GM13977 (cell line): ENCODE measurements at regions not wholly inside any gene's neighbourhood (a gene's known extent, or its start where the extent isn't known, plus 50 kb on each side); places are given as distances from the start of the nearest gene placed in this dataset.

Experiments
- DNase-seq: peaks from one replicate; pipeline ENCODE4 v3.0.0; 2012; ENCODE audit warnings: low spot score
- CTCF ChIP-seq: IDR thresholded peaks from 2 replicates; pipeline ENCODE4 v1.5.1; 2012; ENCODE audit warnings: mild to moderate bottlenecking, control low read depth; ENCODE audit not compliant: insufficient read depth; ENCODE audit errors: extremely low read depth, missing control alignments
- in situ Hi-C: fragments of 300-500 bp; cut with MboI; formaldehyde crosslinking; loops from one replicate; pipeline ENCODE4 v1.12.0; 2022; ENCODE audit warnings: low sequenced_read_pairs, low pct_unique_long_range_greater_than_20kb, mixed read lengths, inconsistent platforms; ENCODE audit not compliant: unreplicated experiment

DNA sequence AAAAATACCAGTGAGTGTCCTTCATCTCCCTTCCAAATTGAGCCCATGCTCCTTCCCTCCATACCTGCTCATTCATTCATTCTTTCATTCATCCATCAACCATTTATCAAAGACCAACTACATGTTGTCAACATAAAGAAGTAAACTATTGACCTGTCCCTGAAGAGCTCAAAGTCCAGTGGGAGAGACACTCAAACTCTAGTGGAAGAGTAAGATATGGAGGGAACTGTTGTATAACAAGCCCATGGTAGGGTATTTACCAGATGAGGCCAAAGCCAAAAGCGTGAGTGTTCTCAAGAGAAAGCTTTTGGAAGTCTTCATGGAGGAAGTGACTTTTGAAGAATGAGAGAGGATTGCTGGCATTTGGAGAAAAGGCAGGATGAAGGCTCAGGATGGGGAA, 163.4 kb upstream of the SPACA1 start:
- in situ Hi-C loops: no loop called here
- no peak for TF ChIP-seq CTCF
- no peak for DNase-seq

- in situ Hi-C loops: no loop called here
- no peak for DNase-seq
- no peak for TF ChIP-seq CTCF
Observed at GRCh38 chr6:87881342-87881895, 166.2 kb upstream of the SPACA1 start.

DNA sequence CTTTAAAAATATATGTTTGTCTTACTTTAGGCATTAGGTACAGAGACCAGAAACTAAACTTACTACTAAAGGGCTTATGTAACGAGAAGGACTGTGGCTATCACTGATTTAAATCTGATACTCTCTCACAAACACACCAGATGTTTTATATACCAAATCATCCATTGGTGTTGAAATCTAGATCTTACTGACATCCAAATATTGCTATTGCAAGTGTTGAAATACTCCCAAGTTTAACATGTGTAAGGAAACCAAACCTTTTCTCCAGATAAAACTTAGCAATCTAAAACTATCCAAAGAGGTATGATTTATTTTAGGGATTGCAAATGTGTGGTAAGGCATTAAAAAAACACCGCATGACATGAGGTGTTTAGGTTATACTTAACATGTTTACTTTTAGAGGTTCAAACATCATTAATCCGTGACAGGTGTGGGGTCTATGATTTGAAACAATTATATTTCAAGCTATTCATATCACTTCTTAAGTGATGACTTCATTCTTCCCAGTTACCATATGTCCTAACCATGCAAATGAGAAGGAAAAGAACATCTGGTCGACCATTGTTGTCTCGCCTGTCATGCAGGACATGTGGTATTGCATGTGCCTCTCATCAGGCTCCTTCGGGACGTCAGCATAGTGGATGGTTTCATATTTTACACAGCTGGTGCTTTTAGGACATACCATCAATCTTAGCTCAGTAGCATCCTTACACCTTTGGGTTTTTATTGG, 168.3 kb upstream of the SPACA1 start:
- no peak for TF ChIP-seq CTCF
- in situ Hi-C loops: no loop called here
- DNase-seq: peak; percentile 48

DNA sequence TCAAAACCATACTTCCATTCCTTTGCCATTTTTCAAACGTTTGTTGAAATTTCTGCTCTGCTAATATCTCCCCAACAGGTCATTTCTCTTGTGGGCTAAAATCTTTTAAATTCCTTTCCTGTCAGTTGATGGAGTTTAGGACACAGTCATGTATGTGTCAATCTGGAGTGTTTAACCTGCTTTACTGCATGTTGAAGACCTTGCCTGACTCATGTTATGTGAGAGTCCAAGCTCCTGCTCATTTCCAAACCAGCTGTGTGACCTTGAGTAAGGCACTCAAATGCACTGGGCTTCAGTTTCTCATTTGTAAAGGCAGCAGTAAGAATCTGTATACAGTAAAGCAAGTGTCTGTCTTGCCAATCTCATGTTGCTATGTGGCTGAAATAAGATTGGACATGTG, 171.9 kb upstream of the SPACA1 start:
- TF ChIP-seq CTCF: no peak
- no peak for DNase-seq
- in situ Hi-C loops: no loop called here

DNA sequence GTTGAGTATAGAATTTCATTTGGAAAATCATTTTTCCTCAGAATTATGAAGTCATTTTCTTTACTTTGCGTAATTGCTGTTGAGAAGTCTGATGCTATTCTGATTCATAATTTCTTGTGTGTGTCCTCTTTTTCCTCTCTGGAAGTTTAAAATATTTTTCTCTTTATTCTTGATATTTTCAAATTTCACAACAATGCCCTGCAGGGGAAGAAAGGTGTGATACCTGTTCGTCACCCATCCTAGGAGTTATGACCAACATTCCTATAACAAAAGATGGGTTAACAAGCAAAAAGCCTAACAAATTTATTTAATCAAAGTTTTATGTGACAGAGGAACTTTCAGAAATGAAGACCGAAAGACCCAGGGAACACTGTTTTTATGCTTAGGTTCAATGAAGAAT, 171.5 kb upstream of the AKIRIN2 start:
- in situ Hi-C loops: no loop called here
- no peak for DNase-seq
- TF ChIP-seq CTCF: no peak

GRCh38 chr6:87870556-87870955, 168.5 kb upstream of the AKIRIN2 start:
- in situ Hi-C loops: no loop called here
- no peak for TF ChIP-seq CTCF
- no peak for DNase-seq
